ENCODE measurements at regions not wholly inside any gene's neighbourhood (a gene's known extent, or its start where the extent isn't known, plus 50 kb on each side); places are given as distances from the start of the nearest gene placed in this dataset.

DNA sequence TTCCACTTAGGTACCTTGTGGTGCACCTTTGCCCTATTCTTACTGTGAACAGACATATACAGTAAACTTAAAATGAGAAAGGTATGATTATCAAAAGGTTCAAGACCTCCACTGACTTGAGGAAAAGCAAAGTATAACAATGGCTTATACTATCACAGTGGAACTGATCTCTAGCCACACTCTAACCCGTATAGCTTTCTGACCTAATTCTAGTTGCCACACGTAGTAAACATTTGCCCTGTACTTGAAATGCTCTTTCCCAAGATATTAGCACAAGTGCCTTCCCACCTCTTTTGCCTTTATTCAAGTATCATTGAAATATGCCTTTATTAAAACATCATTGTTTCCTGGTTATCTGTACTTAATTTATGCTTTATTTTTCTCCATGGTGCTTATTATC is 250.4 kb upstream of the PPFIA2 start:
- H2AFZ ChIP-seq (ENCODE audit: low read length, unreplicated experiment): no peak overlapping the region

DNA sequence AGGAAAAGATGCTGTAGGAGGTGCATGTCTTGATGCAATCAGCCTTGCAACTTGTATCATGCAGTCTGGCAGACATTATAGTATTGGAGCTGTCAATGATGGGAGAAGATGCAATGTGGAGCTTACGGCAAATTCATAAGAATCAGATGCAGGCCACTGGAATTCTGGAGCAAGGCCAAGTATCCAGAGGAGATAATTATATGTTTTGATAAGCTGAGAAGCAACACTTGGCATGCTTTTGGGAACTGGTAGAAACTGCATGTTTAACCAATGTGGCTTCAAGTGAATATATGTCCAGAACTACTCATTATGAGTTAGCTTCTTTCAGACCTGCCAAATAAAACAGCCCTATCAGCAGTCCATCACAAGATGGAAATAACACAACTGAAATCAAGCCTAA is 249.1 kb upstream of the PPFIA2 start:
- H3K4me3 ChIP-seq (ENCODE audit: low read depth, low read length): no peak overlapping the region
- H3K27me3 ChIP-seq (ENCODE audit: insufficient read depth, low read length): no peaks in the 10 kb centered on the region
- H3K27ac ChIP-seq (ENCODE audit: low read depth, low read length): no peak overlapping the region
- no peak overlapping the region for H2AFZ ChIP-seq (ENCODE audit: low read length, unreplicated experiment)
- H3K4me1 ChIP-seq (ENCODE audit: control insufficient read depth, insufficient read depth, low read length, unreplicated experiment): no peaks in the 10 kb centered on the region
- H3K36me3 ChIP-seq (ENCODE audit: insufficient read depth, low read length): no peaks in the 10 kb centered on the region
- no peaks in the 10 kb centered on the region for H3K79me2 ChIP-seq (ENCODE audit: control insufficient read depth, insufficient read depth, low read length, unreplicated experiment)

More for the DNA sequence above, 250.4 kb upstream of the PPFIA2 start:
- Histone ChIP-seq H3K79me2 (ENCODE audit: control insufficient read depth, insufficient read depth, low read length, unreplicated experiment) (no peaks in the 10 kb centered on the region), H3K4me1 (ENCODE audit: control insufficient read depth, insufficient read depth, low read length, unreplicated experiment) (no peaks in the 10 kb centered on the region), H3K27ac (ENCODE audit: low read depth, low read length) (no peak overlapping the region), H3K4me3 (ENCODE audit: low read depth, low read length) (no peak overlapping the region), H3K27me3 (ENCODE audit: insufficient read depth, low read length) (no peaks in the 10 kb centered on the region), H3K36me3 (ENCODE audit: insufficient read depth, low read length) (no peaks in the 10 kb centered on the region)

DNA sequence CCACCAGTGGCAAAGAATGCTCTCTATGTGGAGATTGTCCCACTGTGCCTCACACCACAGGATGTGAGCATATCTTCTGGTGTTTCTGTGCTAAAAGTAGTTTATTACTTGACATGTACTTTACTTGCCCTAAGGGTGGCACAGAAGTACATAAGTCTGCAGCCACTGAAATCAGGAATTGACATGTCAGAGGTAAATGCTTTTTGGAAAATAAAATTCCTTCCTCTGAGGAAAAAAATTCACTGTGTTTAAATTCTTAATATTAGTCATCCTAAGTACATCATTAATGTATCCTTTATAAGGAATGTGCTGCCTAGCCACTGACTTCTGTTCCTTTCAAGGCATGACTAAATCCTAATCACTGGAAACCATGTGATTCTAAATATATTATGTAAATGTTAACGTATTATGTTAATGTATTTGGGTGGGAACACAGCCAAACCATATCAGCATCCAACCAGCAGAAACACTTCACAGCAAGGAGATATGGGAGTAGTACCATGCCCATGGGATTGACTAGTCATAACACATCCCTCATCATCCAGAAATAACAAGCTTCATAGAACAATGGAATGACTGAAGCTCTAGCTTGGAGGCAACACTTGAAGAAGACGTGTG is 239.7 kb upstream of the PPFIA2 start:
- Histone ChIP-seq H3K4me1 (ENCODE audit: control insufficient read depth, insufficient read depth, low read length, unreplicated experiment) (no peaks in the 10 kb centered on the region), H3K27ac (ENCODE audit: low read depth, low read length) (no peak overlapping the region), H3K79me2 (ENCODE audit: control insufficient read depth, insufficient read depth, low read length, unreplicated experiment) (no peaks in the 10 kb centered on the region), H3K27me3 (ENCODE audit: insufficient read depth, low read length) (no peaks in the 10 kb centered on the region), H2AFZ (ENCODE audit: low read length, unreplicated experiment) (no peak overlapping the region), H3K36me3 (ENCODE audit: insufficient read depth, low read length) (no peaks in the 10 kb centered on the region), H3K4me3 (ENCODE audit: low read depth, low read length) (no peak overlapping the region)

DNA sequence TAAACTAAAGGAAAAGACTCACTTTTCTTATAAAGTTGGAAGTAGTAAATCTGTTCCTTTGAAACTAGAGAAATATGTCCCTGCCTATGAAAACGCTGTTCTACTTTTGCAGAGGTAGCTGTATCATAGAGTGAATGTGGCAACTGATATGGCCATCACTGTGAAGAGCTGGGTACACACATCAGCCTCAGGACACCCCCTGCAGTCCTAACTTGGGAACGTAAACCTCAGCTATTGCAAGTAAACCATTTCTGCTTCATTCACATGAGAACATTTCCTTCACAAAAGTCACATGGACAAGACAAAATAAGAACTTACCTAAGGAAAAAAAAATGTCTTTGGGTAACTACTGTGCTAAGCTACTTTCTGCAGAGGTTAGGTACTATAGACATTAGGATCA is 233.3 kb upstream of the PPFIA2 start:
- no peak overlapping the region for H2AFZ ChIP-seq (ENCODE audit: low read length, unreplicated experiment)
- H3K27ac ChIP-seq (ENCODE audit: low read depth, low read length): no peak overlapping the region
- no peak overlapping the region for H3K4me3 ChIP-seq (ENCODE audit: low read depth, low read length)
- H3K4me1 ChIP-seq (ENCODE audit: control insufficient read depth, insufficient read depth, low read length, unreplicated experiment): no peaks in the 10 kb centered on the region
- no peaks in the 10 kb centered on the region for H3K36me3 ChIP-seq (ENCODE audit: insufficient read depth, low read length)
- H3K27me3 ChIP-seq (ENCODE audit: insufficient read depth, low read length): no peaks in the 10 kb centered on the region
- no peaks in the 10 kb centered on the region for H3K79me2 ChIP-seq (ENCODE audit: control insufficient read depth, insufficient read depth, low read length, unreplicated experiment)

DNA sequence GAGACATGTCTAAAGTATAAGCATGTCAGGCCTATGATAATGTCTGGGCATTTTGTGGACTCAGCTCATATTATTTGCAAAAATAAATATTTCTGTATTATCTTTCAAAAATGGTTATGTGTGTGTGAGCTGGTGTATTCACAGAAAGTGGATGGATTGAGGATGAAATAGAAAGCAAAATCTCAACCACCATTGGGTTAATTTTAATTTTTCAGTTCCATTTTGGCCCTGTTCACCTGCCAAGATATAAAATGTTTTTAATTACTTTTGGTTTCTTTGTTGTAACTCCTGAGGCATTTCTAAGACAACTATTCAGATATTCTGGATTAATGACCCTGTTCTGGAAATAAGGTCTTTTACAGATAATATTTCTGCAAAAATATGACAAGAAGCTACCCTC is 232.7 kb upstream of the PPFIA2 start:
- no peak overlapping the region for H3K4me3 ChIP-seq (ENCODE audit: low read depth, low read length)
- no peaks in the 10 kb centered on the region for H3K27me3 ChIP-seq (ENCODE audit: insufficient read depth, low read length)
- H2AFZ ChIP-seq (ENCODE audit: low read length, unreplicated experiment): no peak overlapping the region
- no peaks in the 10 kb centered on the region for H3K36me3 ChIP-seq (ENCODE audit: insufficient read depth, low read length)
- H3K27ac ChIP-seq (ENCODE audit: low read depth, low read length): no peak overlapping the region
- H3K79me2 ChIP-seq (ENCODE audit: control insufficient read depth, insufficient read depth, low read length, unreplicated experiment): no peaks in the 10 kb centered on the region
- H3K4me1 ChIP-seq (ENCODE audit: control insufficient read depth, insufficient read depth, low read length, unreplicated experiment): no peaks in the 10 kb centered on the region

DNA sequence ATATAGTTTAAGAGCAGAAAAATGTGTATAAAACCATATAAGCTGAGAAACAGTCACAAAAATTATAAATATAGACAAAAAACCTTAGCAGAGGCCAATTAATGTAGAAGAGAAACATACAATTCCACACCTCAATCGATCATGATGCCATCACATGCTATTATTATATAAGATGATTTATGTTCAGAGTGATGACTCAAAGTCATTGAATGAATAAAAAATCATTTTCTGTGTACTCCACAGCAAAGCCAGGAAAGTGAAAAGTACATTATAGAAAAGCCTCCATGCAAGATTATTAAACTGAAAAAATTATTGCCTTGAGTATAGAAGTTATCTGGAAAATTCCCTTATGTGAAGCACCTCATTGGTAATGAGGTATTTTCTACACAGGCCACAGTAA is 229.2 kb upstream of the PPFIA2 start:
- no peaks in the 10 kb centered on the region for H3K27me3 ChIP-seq (ENCODE audit: insufficient read depth, low read length)
- H3K36me3 ChIP-seq (ENCODE audit: insufficient read depth, low read length): no peaks in the 10 kb centered on the region
- no peaks in the 10 kb centered on the region for H3K4me1 ChIP-seq (ENCODE audit: control insufficient read depth, insufficient read depth, low read length, unreplicated experiment)
- no peaks in the 10 kb centered on the region for H3K79me2 ChIP-seq (ENCODE audit: control insufficient read depth, insufficient read depth, low read length, unreplicated experiment)
- H2AFZ ChIP-seq (ENCODE audit: low read length, unreplicated experiment): no peak overlapping the region
- no peak overlapping the region for H3K4me3 ChIP-seq (ENCODE audit: low read depth, low read length)
- H3K27ac ChIP-seq (ENCODE audit: low read depth, low read length): no peak overlapping the region

DNA sequence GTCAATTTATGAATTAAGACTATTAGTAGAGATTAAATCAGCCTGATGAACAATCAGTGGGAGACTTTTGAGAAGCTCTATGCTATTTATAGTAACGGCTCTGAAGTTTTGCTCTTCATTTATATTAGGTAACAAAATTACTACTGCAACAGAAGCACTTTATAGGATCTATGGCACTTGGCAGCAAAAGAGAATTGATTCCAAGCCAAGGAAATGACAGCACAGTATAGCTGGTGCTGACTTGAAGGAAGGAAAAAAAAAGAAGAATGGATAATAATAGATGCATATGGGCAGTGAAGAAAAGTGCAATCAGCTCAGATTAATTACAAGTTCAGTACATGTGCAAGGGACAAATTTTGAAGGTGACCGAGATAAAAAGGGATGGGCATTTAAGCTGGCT is 228.2 kb upstream of the PPFIA2 start:
- no peaks in the 10 kb centered on the region for H3K36me3 ChIP-seq (ENCODE audit: insufficient read depth, low read length)
- no peak overlapping the region for H3K4me3 ChIP-seq (ENCODE audit: low read depth, low read length)
- H2AFZ ChIP-seq (ENCODE audit: low read length, unreplicated experiment): no peak overlapping the region
- no peaks in the 10 kb centered on the region for H3K27me3 ChIP-seq (ENCODE audit: insufficient read depth, low read length)
- no peaks in the 10 kb centered on the region for H3K79me2 ChIP-seq (ENCODE audit: control insufficient read depth, insufficient read depth, low read length, unreplicated experiment)
- no peak overlapping the region for H3K27ac ChIP-seq (ENCODE audit: low read depth, low read length)
- H3K4me1 ChIP-seq (ENCODE audit: control insufficient read depth, insufficient read depth, low read length, unreplicated experiment): no peaks in the 10 kb centered on the region

DNA sequence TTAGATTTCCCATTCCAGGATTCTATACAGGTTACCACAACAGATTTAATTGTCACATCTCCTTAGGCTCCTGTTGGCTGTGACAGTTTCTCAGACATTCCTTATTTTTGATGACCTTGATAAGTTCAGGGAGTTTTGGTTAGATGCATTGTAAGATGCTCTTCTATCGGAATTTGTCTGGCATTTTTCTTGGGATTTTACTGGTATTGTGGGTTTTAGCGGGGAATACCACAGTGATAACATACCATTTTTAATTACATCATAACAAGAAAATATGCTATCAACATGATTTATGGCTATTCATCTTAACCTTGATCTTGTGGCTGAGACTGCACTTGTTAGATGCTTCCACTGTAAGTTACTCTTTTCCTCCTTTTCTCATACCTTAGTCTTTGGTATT is 217.5 kb upstream of the PPFIA2 start:
- no peaks in the 10 kb centered on the region for H3K36me3 ChIP-seq (ENCODE audit: insufficient read depth, low read length)
- no peak overlapping the region for H2AFZ ChIP-seq (ENCODE audit: low read length, unreplicated experiment)
- no peak overlapping the region for H3K4me3 ChIP-seq (ENCODE audit: low read depth, low read length)
- no peaks in the 10 kb centered on the region for H3K27me3 ChIP-seq (ENCODE audit: insufficient read depth, low read length)
- H3K79me2 ChIP-seq (ENCODE audit: control insufficient read depth, insufficient read depth, low read length, unreplicated experiment): no peaks in the 10 kb centered on the region
- no peaks in the 10 kb centered on the region for H3K4me1 ChIP-seq (ENCODE audit: control insufficient read depth, insufficient read depth, low read length, unreplicated experiment)
- no peak overlapping the region for H3K27ac ChIP-seq (ENCODE audit: low read depth, low read length)

DNA sequence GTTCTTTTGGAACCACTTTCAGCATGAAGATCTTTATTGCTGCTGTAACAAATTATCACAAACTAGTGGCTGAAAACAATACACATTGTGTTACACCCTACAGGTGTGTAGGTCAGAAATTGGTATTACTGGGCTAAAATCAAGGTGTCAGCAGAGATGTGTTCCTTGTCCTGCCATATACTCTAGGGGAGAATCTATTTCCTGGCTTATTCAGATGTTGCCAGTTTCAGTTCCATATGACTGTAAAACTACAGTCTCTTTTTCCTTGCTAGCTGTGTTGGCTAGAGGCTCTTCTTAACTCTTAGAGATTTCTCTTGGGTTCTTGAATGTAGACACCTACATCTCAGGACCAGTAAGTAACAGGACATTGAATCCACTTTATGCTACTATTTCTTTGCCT is 215.6 kb upstream of the PPFIA2 start:
- Histone ChIP-seq H3K4me1 (ENCODE audit: control insufficient read depth, insufficient read depth, low read length, unreplicated experiment) (no peaks in the 10 kb centered on the region), H3K79me2 (ENCODE audit: control insufficient read depth, insufficient read depth, low read length, unreplicated experiment) (no peaks in the 10 kb centered on the region), H3K27ac (ENCODE audit: low read depth, low read length) (no peak overlapping the region), H2AFZ (ENCODE audit: low read length, unreplicated experiment) (no peak overlapping the region), H3K4me3 (ENCODE audit: low read depth, low read length) (no peak overlapping the region), H3K36me3 (ENCODE audit: insufficient read depth, low read length) (no peaks in the 10 kb centered on the region), H3K27me3 (ENCODE audit: insufficient read depth, low read length) (no peaks in the 10 kb centered on the region)

DNA sequence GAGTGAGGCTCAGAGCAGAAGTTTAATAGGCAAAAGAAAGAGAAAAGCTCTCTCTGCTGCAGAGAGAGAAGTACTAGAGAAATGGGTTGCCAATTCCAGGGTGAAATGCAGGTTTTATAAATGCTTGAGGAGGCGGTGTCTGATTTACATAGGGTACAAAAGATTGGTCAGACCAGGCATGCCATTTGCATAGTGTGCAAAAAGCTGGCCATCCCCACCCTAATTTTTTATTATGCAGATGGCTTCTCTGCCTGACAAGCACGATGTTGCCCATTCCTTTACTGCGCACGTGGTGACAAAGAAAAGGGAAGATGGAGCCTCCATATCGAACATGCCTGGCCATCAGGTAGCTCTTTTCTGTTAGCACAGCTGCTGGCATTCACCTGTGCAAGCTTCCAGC is 209.3 kb upstream of the PPFIA2 start:
- no peaks in the 10 kb centered on the region for H3K36me3 ChIP-seq (ENCODE audit: insufficient read depth, low read length)
- H3K27ac ChIP-seq (ENCODE audit: low read depth, low read length): no peak overlapping the region
- H3K27me3 ChIP-seq (ENCODE audit: insufficient read depth, low read length): no peaks in the 10 kb centered on the region
- H3K4me1 ChIP-seq (ENCODE audit: control insufficient read depth, insufficient read depth, low read length, unreplicated experiment): no peaks in the 10 kb centered on the region
- H3K79me2 ChIP-seq (ENCODE audit: control insufficient read depth, insufficient read depth, low read length, unreplicated experiment): no peaks in the 10 kb centered on the region
- no peak overlapping the region for H3K4me3 ChIP-seq (ENCODE audit: low read depth, low read length)
- no peak overlapping the region for H2AFZ ChIP-seq (ENCODE audit: low read length, unreplicated experiment)

DNA sequence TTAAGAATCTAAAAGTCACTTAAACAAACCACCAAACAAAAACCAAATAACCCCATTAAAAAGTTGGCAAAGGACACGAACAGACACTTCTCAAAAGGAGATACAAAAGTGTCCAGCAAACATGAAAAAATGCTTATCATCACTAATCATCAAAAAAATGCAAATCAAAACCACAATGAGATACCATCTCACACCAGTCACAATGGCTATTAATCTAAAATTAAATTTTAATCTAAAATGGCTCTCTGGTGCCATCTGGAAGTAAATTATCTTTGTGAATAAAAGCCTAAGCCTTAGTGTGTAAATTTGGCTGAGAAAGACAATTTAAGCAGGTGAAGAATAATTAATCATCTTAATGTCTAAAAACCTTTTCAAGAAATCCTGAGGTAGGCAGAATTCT is 204.5 kb upstream of the PPFIA2 start:
- no peaks in the 10 kb centered on the region for H3K4me1 ChIP-seq (ENCODE audit: control insufficient read depth, insufficient read depth, low read length, unreplicated experiment)
- no peaks in the 10 kb centered on the region for H3K27me3 ChIP-seq (ENCODE audit: insufficient read depth, low read length)
- no peaks in the 10 kb centered on the region for H3K79me2 ChIP-seq (ENCODE audit: control insufficient read depth, insufficient read depth, low read length, unreplicated experiment)
- no peak overlapping the region for H3K4me3 ChIP-seq (ENCODE audit: low read depth, low read length)
- H3K36me3 ChIP-seq (ENCODE audit: insufficient read depth, low read length): no peaks in the 10 kb centered on the region
- H3K27ac ChIP-seq (ENCODE audit: low read depth, low read length): no peak overlapping the region
- no peak overlapping the region for H2AFZ ChIP-seq (ENCODE audit: low read length, unreplicated experiment)
